GM18502 (cell line): ENCODE measurements at regions not wholly inside any gene's neighbourhood (a gene's known extent, or its start where the extent isn't known, plus 50 kb on each side); places are given as distances from the start of the nearest gene placed in this dataset.

Experiments used
- ATAC-seq: cut with Tn5 transposase; IDR thresholded peaks from one replicate; pipeline ENCODE4 v1.9.1; 2021; ENCODE audit warnings: mild to moderate bottlenecking; ENCODE audit not compliant: unreplicated experiment, poor library complexity

DNA sequence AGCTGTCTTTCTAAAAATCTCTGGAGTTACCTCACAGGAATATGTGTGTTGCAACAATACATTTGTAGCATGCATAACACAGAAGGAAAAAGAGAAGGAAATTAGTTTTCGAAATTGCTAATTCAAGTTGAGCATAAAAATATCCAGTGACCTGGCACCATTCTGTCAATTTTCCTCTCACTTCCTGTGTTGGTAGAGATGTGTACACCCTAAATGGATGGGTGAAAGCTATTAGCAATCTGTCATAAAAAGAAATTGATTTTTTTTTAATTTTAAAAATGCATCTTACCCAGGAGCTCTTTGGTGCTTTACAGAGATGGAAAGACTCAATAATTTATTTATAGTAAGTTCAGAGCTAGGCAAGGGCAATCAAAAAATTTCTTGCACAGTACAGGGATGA is 333.3 kb upstream of the TMEM229A start:
- no peak for ATAC-seq

DNA sequence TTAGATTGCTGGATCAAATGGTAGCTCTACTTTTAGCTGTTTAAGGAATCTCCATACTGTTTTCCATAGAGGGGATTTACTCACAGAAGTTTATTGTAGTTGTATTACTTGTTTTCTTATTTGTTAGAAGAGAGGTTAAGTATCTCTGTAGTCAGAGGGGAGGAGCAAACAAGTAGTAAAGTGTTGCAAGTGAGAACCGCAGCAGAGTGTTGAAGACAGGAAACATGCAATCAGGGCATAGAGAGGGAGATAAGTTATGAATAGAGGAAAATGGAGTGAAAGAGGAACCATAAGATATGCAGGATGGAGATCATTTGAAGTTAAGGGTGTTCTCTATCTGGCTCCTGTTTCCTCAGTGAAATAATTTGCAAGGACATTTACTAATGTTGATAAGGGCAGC is 331.4 kb upstream of the TMEM229A start:
- ATAC-seq: no peak

DNA sequence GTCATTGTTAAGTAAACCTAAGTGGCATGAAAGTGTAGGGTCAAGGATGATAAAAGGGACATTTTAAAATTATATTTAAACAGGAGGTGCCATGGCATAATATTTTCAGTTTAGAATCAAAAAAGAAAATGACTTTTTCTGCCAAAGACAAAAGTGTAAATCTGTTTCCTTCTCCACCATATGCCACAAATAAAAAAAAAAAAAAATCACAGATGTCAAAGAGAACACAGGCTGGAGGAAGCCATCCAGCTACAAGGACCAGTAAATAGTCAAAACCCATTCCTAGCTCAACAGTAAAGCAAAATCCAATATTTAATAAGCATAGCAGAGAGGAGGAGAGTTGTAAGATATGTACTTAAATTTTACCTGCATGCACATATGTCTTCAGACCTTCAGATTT is 321.3 kb upstream of the TMEM229A start:
- no peak for ATAC-seq

DNA sequence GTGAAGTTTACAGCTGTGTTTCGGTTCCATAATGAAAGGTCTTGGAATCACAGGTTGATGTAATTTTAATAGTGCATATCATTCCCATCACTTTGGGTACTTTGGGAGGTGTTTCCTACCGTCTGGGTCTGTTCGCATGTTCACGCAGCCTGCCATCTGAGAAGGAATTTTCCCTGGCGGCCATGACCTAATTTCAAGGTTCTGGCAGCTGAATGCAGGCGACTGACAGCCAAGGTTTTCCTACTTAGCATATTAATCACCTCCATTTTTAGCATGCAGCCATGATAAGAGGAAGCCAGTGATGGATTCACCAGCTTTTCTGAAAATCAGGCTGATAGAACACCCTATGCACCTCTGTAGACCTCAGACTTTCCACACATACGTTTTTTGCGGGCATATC is 319.1 kb upstream of the TMEM229A start:
- ATAC-seq: no peak

DNA sequence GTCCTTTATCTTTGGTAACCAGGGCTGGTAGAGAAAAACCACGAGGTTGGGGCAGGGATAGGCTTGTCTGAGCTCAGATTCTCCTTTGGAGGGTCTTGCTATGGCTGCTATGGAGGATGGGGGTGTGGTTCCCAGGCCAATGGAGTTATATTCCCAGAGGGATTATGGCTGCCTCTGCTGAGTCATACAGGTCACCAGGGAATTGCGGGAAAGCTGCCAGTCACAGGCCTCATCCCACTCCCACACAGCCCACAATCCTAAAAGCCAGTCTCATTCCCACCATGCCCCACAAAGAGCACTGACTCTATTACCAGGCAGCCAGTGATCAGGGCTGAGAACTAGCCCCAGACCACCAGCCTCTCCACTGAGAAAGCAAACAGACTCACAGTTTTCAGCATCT is 316.6 kb upstream of the TMEM229A start:
- no peak for ATAC-seq

DNA sequence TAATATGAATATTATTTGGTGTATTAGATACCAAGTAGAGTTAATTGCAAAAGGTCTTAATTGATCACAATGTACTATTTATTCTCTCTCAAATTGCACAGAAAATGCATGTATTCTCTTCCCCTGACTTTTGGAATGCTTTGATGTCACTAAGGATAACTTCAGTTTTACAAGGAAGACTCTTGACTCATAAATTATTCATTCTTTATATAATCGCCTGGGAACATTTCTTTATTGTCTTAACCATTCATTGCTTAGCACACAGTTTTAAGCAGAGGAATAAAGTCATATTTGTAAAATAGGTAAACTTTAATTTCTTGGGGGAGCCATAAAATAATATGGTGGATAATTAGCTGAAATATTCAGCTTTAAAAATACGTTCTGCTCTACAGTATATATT is 306.0 kb upstream of the TMEM229A start:
- ATAC-seq: no peak

DNA sequence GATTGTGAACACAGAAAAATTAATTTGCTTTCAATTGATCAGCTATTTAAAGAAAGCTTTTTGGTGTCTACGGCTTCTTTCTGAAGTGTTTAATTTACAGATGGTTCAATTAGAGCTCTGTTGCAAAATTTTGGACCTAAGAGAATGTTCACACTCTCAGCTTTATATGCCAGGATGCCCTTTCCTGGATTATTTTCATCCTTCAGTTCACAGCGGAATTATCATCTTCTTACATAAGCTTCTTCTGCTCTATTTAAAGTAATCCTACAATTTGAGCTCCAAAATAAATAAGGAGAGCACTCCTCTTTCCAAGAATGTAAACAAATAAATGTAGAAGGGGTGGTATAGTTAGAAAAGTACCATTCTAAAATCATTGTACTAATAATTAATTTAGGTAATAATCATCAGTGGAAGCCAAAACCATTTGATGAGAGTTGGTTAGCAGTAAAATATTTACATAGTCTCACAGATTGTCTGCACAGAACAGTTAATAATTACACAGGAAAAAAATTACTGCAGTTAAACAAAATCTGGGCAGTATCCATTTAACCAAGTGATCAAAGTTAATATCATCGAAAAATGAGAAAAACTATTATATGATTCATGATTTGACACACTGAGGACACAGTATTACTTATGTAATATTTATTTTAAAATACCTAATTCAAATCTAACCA is 298.0 kb upstream of the TMEM229A start:
- ATAC-seq: no peak

DNA sequence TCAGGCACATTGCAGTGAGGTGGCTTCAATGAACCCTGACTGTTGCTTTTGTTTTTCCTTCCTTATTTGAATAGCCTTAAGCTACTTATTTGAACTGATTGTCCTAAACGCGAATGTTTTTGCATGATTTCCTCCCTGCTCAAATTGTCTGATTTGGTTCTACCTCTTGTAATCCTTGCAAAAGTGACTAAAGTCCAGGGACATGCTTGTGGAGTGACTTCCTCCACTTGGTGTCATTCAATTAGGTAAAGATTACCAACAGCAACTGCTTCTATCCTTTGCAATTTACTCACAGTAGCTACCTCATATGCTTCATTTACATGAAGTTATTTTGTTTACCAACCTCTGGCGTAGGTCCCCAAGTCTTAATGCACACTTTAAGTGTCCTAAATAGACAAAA is 295.9 kb upstream of the TMEM229A start:
- no peak for ATAC-seq

DNA sequence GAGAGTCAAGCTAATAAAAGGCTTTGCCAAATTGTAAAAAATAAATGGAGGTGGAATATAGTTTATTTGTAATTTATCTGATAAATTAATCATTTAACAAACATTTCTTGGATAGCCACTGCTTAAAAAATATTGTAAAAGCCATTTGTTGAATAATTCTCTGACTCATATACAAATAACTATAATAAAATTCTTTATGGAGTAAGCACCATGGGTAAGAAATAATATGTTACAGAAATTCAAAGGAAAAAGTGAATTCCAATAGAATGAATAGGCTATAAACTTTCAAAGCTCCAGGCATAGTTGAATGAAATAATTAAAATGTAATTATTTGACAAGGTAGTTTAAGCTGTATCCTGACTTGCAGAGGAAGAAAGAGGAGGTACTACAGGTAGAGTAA is 291.4 kb upstream of the TMEM229A start:
- ATAC-seq: no peak

DNA sequence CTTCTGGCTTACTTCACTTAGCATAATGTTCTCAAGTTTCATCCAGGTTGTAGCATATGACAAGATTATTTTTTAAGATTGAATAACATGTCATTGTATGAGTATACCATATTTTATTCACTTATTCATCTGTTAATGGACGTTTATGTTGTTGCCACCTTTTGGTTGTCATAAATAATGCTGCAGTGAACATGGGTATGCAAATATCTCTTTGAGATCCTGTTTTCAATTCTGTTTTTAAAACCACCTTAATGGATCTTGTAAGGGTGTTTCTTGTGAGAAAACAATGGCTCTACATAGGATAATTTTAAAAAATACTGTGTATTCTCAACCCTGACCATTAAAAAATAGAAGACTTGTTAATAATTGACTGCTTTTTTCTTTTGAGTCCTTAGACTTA is 290.7 kb upstream of the TMEM229A start:
- no peak for ATAC-seq

DNA sequence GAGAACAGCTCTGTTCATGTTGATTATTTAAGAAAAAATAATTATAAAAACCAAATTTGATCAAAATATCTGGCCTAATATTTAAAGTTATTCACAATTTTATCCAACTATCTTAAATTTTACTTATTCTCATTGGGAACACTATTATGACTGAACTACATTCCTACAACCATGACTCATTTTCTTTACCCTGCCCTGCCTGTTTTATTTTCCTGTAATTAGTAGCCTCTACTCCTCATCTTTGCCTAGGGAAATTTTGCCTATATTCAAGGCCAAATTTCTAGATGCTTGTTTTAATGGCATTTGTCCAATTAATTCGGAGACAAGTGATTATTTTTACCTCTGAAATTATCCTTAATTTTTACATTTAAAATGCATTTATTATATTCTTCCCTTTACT is 289.7 kb upstream of the TMEM229A start:
- ATAC-seq: no peak

DNA sequence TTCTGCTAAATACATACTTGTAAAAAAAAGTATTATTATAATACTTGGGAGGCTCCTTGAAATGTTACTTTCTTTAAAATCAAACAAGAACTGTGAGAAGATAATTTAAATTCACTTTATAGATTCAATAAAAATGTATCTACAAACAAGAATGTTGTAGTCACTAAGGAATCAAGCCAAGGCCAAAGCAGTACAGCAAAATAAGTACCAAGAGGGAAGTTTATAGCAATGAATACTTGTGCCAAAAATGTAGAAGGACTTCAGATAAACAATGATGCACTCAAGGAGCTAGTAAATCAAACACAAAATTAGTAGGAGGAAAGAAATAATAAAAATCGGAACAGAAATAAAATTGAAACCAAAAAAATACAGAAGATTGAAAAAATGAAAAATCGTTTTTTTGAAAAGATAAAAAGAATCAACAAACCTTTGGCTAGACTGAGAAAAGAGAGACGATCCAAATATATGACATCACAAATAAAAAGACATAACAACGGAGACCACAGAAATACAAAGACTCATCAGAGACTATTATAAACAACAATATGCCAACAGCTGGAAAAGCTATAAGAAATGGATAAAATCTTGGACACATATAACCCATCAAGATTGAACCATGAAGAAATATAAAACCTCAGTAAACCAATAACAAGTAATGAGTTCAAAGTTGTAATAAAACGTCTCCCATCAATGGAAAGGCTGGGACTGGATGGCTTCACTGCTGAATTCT is 286.0 kb upstream of the TMEM229A start:
- no peak for ATAC-seq

DNA sequence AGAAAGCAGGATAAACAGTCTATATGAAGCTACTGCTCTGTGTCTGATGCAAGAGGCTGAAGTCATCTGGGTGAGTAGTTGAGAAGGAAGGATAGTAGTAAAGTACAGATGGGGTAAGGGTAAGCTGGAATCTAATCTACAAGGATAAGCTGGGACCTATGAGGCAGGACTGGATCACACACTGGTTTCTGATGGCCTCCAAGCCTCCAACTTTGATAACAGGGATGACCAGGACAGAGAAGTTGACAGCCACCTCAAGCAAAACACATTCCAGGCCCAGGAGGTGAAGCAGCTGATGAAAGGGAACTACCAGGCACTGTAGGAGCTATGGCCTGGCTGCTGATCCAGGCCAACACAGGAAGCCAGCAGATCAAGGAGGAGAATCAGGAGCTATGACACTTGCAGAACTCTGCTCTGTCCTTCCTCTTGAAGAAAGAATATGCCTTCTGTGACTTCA is 278.1 kb upstream of the TMEM229A start:
- ATAC-seq: no peak

DNA sequence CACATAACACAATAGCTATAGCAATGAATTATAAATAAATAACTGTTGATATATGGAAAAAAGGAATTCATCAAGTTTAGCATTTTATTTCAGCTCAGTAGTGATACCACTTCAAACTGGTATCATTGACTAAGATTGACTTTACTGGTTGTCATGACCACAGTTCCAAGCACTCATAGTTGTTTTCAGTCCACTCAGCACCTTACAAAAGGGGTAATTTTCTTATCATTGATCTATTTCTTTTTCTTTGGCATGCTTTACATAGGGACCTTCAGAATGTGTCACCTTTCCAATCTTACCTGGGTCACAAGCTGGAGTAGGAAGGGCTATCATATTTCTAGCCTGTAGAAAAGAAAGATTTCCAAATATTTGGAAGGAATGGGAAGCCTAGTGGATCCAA is 275.5 kb upstream of the TMEM229A start:
- no peak for ATAC-seq

DNA sequence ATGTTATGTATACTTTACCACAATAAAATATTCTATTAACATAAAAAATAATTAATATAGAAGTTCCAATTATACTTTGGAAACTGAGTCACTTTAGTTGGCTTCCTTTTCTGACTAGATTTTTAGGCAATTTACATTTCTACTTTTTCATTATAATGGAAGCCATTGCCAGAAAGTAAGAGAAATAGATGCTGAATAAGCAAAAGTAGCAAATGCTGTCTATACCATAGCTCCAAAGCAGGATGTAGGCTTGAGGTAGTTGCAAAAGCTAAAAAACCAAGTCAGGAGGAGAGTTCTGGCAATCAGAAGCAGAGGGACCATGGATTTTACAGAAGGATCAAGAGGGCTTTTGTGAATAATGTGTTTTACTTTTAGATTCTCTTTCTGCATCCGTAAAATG is 262.4 kb upstream of the TMEM229A start:
- no peak for ATAC-seq

DNA sequence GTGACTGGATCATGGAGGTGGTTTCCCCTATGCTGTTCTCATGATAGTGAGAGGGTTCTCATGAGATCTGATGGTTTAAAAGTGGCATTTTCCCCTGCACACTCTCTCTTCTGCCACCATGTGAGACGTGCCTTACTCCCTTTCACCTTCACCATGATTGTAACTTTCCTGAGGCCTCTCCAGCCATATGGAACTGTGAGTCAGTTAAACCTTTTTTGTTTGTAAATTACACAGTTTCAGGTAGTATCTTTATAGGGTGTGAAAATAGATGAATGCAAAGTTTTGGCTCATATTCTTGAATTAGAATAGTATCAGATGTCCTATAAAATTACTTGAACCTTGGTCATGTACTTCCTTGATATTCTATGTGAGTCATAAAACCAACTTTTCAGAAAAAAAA is 252.1 kb upstream of the TMEM229A start:
- no peak for ATAC-seq

DNA sequence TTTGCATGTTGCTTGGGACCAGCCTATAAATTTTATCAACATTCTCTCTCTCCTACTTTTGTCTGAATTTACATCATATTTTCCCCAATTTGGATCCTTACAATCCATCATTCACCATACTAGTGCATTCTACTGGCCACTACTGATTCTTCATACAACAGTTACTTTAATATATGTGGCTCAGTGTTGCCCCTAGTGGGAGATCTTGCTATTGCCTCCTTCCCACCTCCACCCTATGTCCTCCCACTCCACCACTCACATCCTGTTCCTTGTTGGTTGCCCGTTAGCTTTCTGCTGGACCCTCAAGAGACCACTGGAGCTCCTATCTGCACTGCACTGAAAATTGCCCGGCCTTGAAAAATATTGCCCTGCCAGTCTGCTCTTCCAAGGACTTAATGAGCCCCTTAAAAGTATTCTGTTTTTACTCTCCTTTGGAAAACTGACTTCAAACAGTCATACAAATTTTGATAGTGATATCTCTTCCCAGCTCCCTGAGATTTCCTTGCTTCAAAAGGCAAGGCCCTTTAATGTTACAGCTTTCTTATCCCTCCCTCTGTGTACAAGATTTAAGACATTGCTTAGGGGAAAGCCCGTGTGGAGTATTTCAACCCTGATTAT is 243.2 kb upstream of the TMEM229A start:
- peak; percentile 97 for ATAC-seq

DNA sequence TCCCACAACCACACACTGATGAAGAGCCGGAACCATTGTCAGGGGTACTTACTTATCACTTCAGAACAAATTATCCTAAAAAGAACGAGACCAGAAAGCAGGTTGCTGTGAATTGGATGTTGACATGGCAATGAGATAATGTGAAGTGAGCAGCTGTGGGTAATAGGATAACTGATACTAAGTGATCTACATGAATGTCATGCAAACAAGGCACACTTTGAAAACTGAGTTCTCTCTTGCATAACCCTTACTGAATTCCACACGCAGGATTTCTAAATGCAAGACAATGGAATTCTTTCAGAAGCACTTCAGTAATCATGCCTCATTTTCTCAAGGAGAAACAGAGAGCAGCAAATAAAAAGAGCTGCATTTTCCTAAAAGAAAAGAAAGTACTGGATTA is 242.5 kb upstream of the TMEM229A start:
- no peak for ATAC-seq

DNA sequence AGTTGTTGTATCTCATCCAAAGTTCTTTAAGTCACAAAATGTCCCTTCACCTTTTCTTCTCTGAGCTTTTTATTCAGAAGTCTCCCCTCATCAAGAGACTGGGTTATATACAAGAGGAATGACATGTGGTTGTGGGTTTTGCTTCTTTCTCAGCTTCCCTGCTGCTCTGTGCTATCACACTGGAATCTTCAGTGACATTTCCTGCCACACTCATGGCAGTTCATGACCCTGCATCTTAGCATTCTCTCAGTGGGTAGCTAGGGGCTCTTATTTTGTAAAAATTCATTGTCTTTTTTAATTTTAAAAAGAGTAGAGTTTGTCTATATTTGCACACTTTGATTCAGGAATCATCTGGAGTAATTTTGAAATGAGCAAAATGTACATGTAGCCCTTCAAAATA is 236.9 kb upstream of the TMEM229A start:
- no peak for ATAC-seq

DNA sequence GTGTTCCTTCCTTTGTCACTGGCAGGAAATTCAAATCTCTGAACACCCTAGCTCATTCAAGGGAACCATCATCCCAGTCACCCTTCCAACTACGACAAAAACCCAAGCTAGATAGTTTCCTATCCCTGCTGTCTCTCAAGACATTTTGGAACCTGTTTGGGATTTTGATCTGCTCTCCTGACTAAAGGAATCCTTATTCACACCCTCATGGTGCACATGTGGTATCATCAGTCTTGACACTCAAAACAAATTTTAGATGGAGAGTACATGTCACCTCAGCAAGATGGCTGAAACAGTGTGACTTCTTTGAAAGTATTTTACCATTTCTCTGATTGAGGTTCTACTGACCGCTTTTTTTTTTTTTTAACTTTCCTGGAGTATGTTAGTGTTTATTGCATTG is 234.3 kb upstream of the TMEM229A start:
- no peak for ATAC-seq

DNA sequence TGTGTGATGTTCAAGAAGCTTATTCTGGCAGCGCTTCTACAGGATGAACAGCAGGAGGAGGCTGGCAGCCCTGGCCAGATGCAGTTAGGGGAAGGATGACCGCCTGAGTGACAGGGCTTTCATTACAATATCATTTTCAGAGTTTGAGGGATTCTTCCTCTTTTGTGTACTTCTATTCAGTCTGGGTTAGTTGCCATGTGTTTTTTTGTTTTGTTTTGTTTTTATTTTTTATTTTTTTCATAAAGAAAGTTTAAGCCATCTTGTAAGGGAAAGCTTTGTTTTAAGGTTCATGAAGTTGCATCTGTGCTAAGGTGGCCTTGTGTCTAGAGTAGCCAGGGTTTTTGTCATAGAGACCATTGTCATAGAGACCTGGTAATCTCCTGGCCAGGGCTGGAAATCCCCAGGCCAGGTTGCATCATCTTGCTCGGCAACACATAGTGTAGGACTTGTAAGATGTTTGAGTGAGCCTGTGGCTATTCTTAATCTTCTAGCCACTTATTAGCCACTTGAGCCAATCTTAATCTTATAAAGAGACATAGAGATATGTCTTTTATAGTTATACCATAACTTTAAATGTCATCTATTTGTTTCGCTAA is 230.5 kb upstream of the TMEM229A start:
- ATAC-seq: peak; percentile 93
